ENCODE measurements at regions not wholly inside any gene's neighbourhood (a gene's known extent, or its start where the extent isn't known, plus 50 kb on each side); places are given as distances from the start of the nearest gene placed in this dataset.

DNA sequence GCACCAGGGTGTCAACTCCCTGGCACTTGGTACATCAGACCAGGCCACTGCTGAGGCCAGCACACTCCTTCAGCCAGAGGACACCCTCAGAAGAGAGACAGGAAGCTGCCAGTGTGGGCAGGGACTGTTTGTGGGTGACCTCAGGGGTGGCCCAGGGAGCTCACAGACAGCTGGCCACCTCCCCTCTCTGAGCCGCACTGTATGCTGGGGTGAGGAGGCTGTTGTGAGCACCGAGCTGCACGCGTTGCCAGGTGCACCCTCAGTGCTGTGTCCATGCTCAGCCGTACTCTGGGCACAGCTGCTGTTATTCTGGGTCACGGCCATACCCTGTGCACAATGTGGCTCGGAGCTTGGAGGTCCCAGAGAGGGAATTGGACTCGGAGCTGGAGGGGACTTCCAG, 61.5 kb upstream of the NANOS1 start (continued):
- TF ChIP-seq TEAD4 (IDR thresholded peaks at IDR 0.05; ENCODE audit: low read depth, low read length) (no peak), ZNF274 (IDR thresholded peaks at IDR 0.05; ENCODE audit: borderline replicate concordance, extremely low read depth, low read length) (no peak), CEBPB (IDR thresholded peaks at IDR 0.05; ENCODE audit: low read depth, low read length) (no peak), SIRT6 (IDR thresholded peaks at IDR 0.05; ENCODE audit: low read length) (no peak), POLR2AphosphoS5 (IDR thresholded peaks at IDR 0.05; ENCODE audit: low read depth, low read length) (no peak), SIN3A (conservative IDR thresholded peaks at IDR 0.05 in 1 of 2, IDR thresholded peaks at IDR 0.05 in 1 of 2; ENCODE audit: low read depth in 1 of 2, low read length in 2 of 2) (no peak), BCL11A (IDR thresholded peaks at IDR 0.05; ENCODE audit: low read depth in 2 of 2, low read length in 2 of 2) (no peak)

Measured in H1 (cell line).